ENCODE measurements at regions not wholly inside any gene's neighbourhood (a gene's known extent, or its start where the extent isn't known, plus 50 kb on each side); places are given as distances from the start of the nearest gene placed in this dataset.

DNA sequence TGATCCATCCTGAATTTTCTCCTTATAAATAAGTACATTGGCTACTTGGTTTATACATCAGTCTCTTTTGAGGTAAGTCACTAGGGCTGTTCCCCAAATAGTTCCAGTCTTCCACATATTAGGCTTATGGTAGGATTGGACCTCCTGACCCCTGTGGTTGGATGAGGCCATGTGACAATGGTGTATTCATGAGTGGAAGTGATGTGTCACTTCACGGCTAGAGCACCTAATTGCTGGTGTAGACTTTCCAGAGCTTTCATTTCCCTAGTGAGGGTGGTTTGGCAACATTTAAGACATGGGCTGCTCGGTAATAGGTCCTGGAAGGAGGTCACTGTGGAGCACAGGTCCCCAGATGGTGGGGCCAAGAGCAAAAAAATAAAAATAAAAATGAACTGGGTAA is 141.2 kb upstream of the ABCB5 start:
- no peak for DNase-seq (ENCODE audit: low spot score)
- CTCF ChIA-PET: no interaction called here
- POLR2A ChIA-PET (ENCODE audit: low non-redundant PET): no interaction called here

DNA sequence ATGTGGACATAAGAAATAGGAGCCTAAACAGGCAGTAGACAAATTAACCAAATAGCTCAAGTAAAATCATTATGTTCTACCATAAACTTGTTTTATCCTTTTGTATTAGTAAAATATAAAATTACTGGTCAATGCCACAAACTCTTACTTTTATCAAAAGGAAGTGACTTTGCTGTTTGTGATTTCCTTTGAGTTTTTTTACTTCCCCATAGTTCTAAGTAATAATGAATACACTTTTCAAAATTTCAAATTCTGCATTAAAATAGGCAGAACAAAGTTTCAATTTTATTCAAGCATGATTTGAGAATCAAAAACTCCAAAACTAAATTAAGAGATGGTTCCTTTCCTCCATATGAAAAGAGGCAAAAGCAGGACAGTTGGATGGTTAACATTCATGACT is 139.7 kb upstream of the ABCB5 start:
- Histone ChIP-seq H3K27ac (ENCODE audit: low read depth, low read length, poor library complexity, severe bottlenecking) (no peak overlapping the region), H3K36me3 (ENCODE audit: insufficient read depth, low read length, poor library complexity, severe bottlenecking) (no peaks in the 10 kb centered on the region), H3K27me3 (replicated peaks; ENCODE audit: insufficient read depth, low read depth, low read length, poor library complexity) (no peaks in the 10 kb centered on the region), H3K9me3 (ENCODE audit: low read depth, low read length, poor library complexity, severe bottlenecking) (no peaks in the 10 kb centered on the region), H3K4me3 (ENCODE audit: low read depth, low read length, poor library complexity, severe bottlenecking) (no peak overlapping the region), H3K4me1 (ENCODE audit: insufficient read depth, low read length, poor library complexity, severe bottlenecking) (no peaks in the 10 kb centered on the region)
- BruUV-seq (replicated peaks): no TSS peak
- intact Hi-C loops (cut with micrococcal nuclease; ENCODE audit: unreplicated experiment): no loop called here
- CTCF ChIA-PET: no interaction called here
- POLR2A ChIA-PET (ENCODE audit: low non-redundant PET): no interaction called here
- TF ChIP-seq, protein P1, sequence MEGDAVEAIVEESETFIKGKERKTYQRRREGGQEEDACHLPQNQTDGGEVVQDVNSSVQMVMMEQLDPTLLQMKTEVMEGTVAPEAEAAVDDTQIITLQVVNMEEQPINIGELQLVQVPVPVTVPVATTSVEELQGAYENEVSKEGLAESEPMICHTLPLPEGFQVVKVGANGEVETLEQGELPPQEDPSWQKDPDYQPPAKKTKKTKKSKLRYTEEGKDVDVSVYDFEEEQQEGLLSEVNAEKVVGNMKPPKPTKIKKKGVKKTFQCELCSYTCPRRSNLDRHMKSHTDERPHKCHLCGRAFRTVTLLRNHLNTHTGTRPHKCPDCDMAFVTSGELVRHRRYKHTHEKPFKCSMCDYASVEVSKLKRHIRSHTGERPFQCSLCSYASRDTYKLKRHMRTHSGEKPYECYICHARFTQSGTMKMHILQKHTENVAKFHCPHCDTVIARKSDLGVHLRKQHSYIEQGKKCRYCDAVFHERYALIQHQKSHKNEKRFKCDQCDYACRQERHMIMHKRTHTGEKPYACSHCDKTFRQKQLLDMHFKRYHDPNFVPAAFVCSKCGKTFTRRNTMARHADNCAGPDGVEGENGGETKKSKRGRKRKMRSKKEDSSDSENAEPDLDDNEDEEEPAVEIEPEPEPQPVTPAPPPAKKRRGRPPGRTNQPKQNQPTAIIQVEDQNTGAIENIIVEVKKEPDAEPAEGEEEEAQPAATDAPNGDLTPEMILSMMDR (conservative IDR thresholded peaks at IDR 0.05; ENCODE audit: low read depth, low read length): no peak
- no peak for TF ChIP-seq EZH2 (IDR thresholded peaks at IDR 0.05; ENCODE audit: borderline replicate concordance, low read depth, low read length, poor library complexity, severe bottlenecking)
- DNase-seq (ENCODE audit: low spot score): no peak

More for the DNA sequence above, 141.2 kb upstream of the ABCB5 start:
- Histone ChIP-seq H3K27ac (ENCODE audit: low read depth, low read length, poor library complexity, severe bottlenecking) (no peak overlapping the region), H3K4me1 (ENCODE audit: insufficient read depth, low read length, poor library complexity, severe bottlenecking) (no peaks in the 10 kb centered on the region), H3K4me3 (ENCODE audit: low read depth, low read length, poor library complexity, severe bottlenecking) (no peak overlapping the region), H3K9me3 (ENCODE audit: low read depth, low read length, poor library complexity, severe bottlenecking) (no peaks in the 10 kb centered on the region), H3K27me3 (replicated peaks; ENCODE audit: insufficient read depth, low read depth, low read length, poor library complexity) (no peaks in the 10 kb centered on the region), H3K36me3 (ENCODE audit: insufficient read depth, low read length, poor library complexity, severe bottlenecking) (no peaks in the 10 kb centered on the region)
- no TSS peak for BruUV-seq (replicated peaks)
- intact Hi-C loops (cut with micrococcal nuclease; ENCODE audit: unreplicated experiment): no loop called here
- TF ChIP-seq, protein P1 (conservative IDR thresholded peaks at IDR 0.05; ENCODE audit: low read depth, low read length): no peak
- no peak for TF ChIP-seq EZH2 (IDR thresholded peaks at IDR 0.05; ENCODE audit: borderline replicate concordance, low read depth, low read length, poor library complexity, severe bottlenecking)

DNA sequence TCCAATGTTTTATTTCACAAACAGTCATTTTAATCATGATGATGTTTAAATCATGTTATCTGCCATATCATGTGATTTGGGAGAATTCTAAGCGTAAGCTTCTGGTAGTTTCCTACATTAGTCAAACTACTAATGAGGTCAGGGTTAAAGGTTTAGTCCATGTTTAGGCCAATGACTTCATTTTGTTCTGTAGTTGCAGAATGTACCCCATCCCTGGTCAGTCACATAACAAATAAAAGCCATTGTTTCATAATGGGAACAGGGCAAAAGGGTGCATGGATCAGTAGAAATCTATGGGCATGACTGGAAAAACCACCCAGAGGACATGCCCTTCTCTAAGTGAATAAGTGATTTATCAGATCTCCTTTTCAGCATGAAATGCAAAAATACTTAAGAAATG is 138.4 kb upstream of the ABCB5 start:
- no peaks in the 10 kb centered on the region for H3K27me3 ChIP-seq (replicated peaks; ENCODE audit: insufficient read depth, low read depth, low read length, poor library complexity)
- BruUV-seq (replicated peaks): no TSS peak
- CTCF ChIA-PET: no interaction called here
- no peaks in the 10 kb centered on the region for H3K36me3 ChIP-seq (ENCODE audit: insufficient read depth, low read length, poor library complexity, severe bottlenecking)
- H3K4me1 ChIP-seq (ENCODE audit: insufficient read depth, low read length, poor library complexity, severe bottlenecking): no peaks in the 10 kb centered on the region
- H3K9me3 ChIP-seq (ENCODE audit: low read depth, low read length, poor library complexity, severe bottlenecking): no peaks in the 10 kb centered on the region
- no peak for DNase-seq (ENCODE audit: low spot score)
- intact Hi-C loops (cut with micrococcal nuclease; ENCODE audit: unreplicated experiment): no loop called here
- H3K27ac ChIP-seq (ENCODE audit: low read depth, low read length, poor library complexity, severe bottlenecking): no peak overlapping the region
- H3K4me3 ChIP-seq (ENCODE audit: low read depth, low read length, poor library complexity, severe bottlenecking): no peak overlapping the region
- POLR2A ChIA-PET (ENCODE audit: low non-redundant PET): no interaction called here
- TF ChIP-seq, protein P1 (conservative IDR thresholded peaks at IDR 0.05; ENCODE audit: low read depth, low read length): no peak
